ENCODE measurements at regions not wholly inside any gene's neighbourhood (a gene's known extent, or its start where the extent isn't known, plus 50 kb on each side); places are given as distances from the start of the nearest gene placed in this dataset.
A peak's percentile ranks its signal among the peaks of the same experiment; 100 is the strongest.
"Not testable (repeated sequence)": the region's sequence is repeated elsewhere in the genome, so short reads cannot be mapped to it uniquely, and the experiment has no call there.

DNA sequence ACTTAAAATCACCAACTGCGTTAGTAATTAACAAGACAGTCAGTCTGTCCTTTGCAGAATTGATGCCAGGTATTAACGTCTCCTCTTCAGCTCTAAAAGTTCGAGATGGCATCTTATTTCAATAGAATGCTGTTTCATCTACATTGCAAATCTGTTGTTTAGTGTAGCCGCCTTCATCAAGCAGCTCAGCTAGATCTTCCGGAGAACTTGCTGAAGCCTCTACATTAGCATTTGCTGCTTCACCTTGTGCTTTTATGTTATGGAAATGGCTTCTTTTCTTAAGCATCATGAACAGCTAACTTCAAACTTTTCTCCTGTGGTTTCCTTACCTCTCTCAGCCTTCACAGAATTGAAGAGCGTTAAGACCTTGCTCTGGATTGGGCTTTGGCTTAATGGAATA is 95.5 kb upstream of the FAM20C start:
- TF ChIP-seq CTCF (IDR thresholded peaks at IDR 0.05; ENCODE audit: insufficient read depth, low read length), result no peak
- no peak for DNase-seq (ENCODE audit: low read depth)
- no peak overlapping the region for H3K4me3 ChIP-seq (ENCODE audit: low read depth, low read length)

- H3K4me3 ChIP-seq (ENCODE audit: low read depth, low read length), result no peak overlapping the region
- no peak for TF ChIP-seq CTCF (IDR thresholded peaks at IDR 0.05; ENCODE audit: insufficient read depth, low read length)
- no peak for DNase-seq (ENCODE audit: low read depth)
Measured at GRCh38 chr7:97310-97841, 95.0 kb upstream of the FAM20C start.

- TF ChIP-seq CTCF (IDR thresholded peaks at IDR 0.05; ENCODE audit: insufficient read depth, low read length), result no peak
- H3K4me3 ChIP-seq (ENCODE audit: low read depth, low read length), result no peak overlapping the region
- DNase-seq (ENCODE audit: low read depth), result peak; percentile 30
Measured at GRCh38 chr7:101146-102046, 91.0 kb upstream of the FAM20C start.

- H3K4me3 ChIP-seq (ENCODE audit: low read depth, low read length), result no peak overlapping the region
- no peak for TF ChIP-seq CTCF (IDR thresholded peaks at IDR 0.05; ENCODE audit: insufficient read depth, low read length)
- DNase-seq (ENCODE audit: low read depth), result no peak
Measured at GRCh38 chr7:102047-102711, 90.2 kb upstream of the FAM20C start.

GRCh38 chr7:102721-103120 is 89.7 kb upstream of the FAM20C start:
- no peak for DNase-seq (ENCODE audit: low read depth)
- H3K4me3 ChIP-seq (ENCODE audit: low read depth, low read length), result no peak overlapping the region
- no peak for TF ChIP-seq CTCF (IDR thresholded peaks at IDR 0.05; ENCODE audit: insufficient read depth, low read length)

- H3K4me3 ChIP-seq (ENCODE audit: low read depth, low read length); DNase-seq (ENCODE audit: low read depth): not testable (repeated sequence)
Measured at GRCh38 chr7:103981-104380, 88.4 kb upstream of the FAM20C start.

DNA sequence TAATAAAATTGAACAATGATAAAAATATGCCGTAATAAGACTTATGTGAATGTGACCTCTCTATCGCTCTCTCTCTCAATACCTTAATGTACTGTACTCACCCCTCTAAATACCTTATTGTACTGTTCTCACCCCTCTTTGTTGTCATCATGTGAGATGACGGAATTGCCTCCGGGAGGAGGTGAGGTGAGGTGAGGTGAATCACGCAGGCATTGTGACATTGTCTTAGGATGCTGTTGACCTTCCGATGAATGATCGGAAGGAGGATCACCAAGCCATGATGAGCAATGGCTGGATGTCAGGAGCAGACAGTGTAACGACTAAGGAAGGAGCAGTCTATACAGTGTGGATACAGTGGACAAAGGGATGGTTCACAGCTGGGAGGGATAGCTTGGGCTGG is 87.4 kb upstream of the FAM20C start:
- H3K4me3 ChIP-seq (ENCODE audit: low read depth, low read length), result no peak overlapping the region
- no peak for TF ChIP-seq CTCF (IDR thresholded peaks at IDR 0.05; ENCODE audit: insufficient read depth, low read length)
- DNase-seq (ENCODE audit: low read depth), result no peak
